ENCODE measurements at regions not wholly inside any gene's neighbourhood (a gene's known extent, or its start where the extent isn't known, plus 50 kb on each side); places are given as distances from the start of the nearest gene placed in this dataset.

GRCh38 chr6:92911301-92911700 is 508.1 kb downstream of the EPHA7 start:
- DNase-seq (ENCODE audit: low spot score), result no peak
- 90% methylated on average over 1 of the region's 1 CpG for WGBS
- no peak for TF ChIP-seq RAD21 (IDR thresholded peaks at IDR 0.05)
- no peak for TF ChIP-seq ATF3 (IDR thresholded peaks at IDR 0.05)
- TF ChIP-seq HNF4A (conservative IDR thresholded peaks at IDR 0.05), result no peak
- TF ChIP-seq NR2F2 (IDR thresholded peaks at IDR 0.05), result no peak
- no peak for TF ChIP-seq FOXA1 (IDR thresholded peaks at IDR 0.05)
- no peak for TF ChIP-seq HNF4G (IDR thresholded peaks at IDR 0.05)
- no peak for TF ChIP-seq JUND (IDR thresholded peaks at IDR 0.05)
- TF ChIP-seq TAF1 (conservative IDR thresholded peaks at IDR 0.05), result no peak
- no peak for TF ChIP-seq ZBTB33 (IDR thresholded peaks at IDR 0.05)
- TF ChIP-seq FOXA2 (IDR thresholded peaks at IDR 0.05), result no peak
- no peak for TF ChIP-seq GABPA (IDR thresholded peaks at IDR 0.05 in 1 of 2, conservative IDR thresholded peaks at IDR 0.05 in 1 of 2)
- no peak for TF ChIP-seq CTCF (IDR thresholded peaks at IDR 0.05; ENCODE audit: low read depth, low read length, missing input control)
- no peak for TF ChIP-seq SP1 (IDR thresholded peaks at IDR 0.05)
- TF ChIP-seq RXRA (IDR thresholded peaks at IDR 0.05), result no peak
- TF ChIP-seq EGR1 (IDR thresholded peaks at IDR 0.05; ENCODE audit: low read depth in 2 of 2), result no peak
- no peak for TF ChIP-seq REST (IDR thresholded peaks at IDR 0.05)
- no peak for TF ChIP-seq MAX (IDR thresholded peaks at IDR 0.05)
- H3K36me3 ChIP-seq (ENCODE audit: control insufficient read depth in 4 of 4, insufficient read depth in 3 of 4, low read depth in 1 of 4, low read length in 3 of 4), result no peaks in the 10 kb centered on the region
- no peak overlapping the region for H3K9ac ChIP-seq (ENCODE audit: low read depth in 1 of 2, low read length in 2 of 2)
- no peaks in the 10 kb centered on the region for H3K9me3 ChIP-seq (ENCODE audit: control insufficient read depth in 4 of 4, low read length in 3 of 4)
- H3K27me3 ChIP-seq (ENCODE audit: control insufficient read depth in 4 of 4, insufficient read depth in 4 of 4, low read length in 3 of 4), result no peaks in the 10 kb centered on the region
- H3K4me1 ChIP-seq (ENCODE audit: control insufficient read depth in 4 of 4, insufficient read depth in 4 of 4, low read length in 3 of 4), result no peaks in the 10 kb centered on the region
- H3K27ac ChIP-seq (ENCODE audit: low read depth in 1 of 2, low read length in 2 of 2), result no peak overlapping the region
- no peak overlapping the region for H3K4me3 ChIP-seq (ENCODE audit: low read depth in 1 of 3, low read length in 3 of 3)

- no peaks in the 10 kb centered on the region for H3K27me3 ChIP-seq (ENCODE audit: control insufficient read depth in 4 of 4, insufficient read depth in 4 of 4, low read length in 3 of 4)
- no peaks in the 10 kb centered on the region for H3K4me1 ChIP-seq (ENCODE audit: control insufficient read depth in 4 of 4, insufficient read depth in 4 of 4, low read length in 3 of 4)
- H3K9ac ChIP-seq (ENCODE audit: low read depth in 1 of 2, low read length in 2 of 2), result no peak overlapping the region
- H3K4me3 ChIP-seq (ENCODE audit: low read depth in 1 of 3, low read length in 3 of 3), result no peak overlapping the region
- 46% methylated on average over 1 of the region's 1 CpG for WGBS
- no peak for DNase-seq (ENCODE audit: low spot score)
- H3K27ac ChIP-seq (ENCODE audit: low read depth in 1 of 2, low read length in 2 of 2), result no peak overlapping the region
- H3K36me3 ChIP-seq (ENCODE audit: control insufficient read depth in 4 of 4, insufficient read depth in 3 of 4, low read depth in 1 of 4, low read length in 3 of 4), result no peaks in the 10 kb centered on the region
- H3K9me3 ChIP-seq (ENCODE audit: control insufficient read depth in 4 of 4, low read length in 3 of 4), result no peaks in the 10 kb centered on the region
- no peak for TF ChIP-seq HNF4A (conservative IDR thresholded peaks at IDR 0.05)
- no peak for TF ChIP-seq ZBTB33 (IDR thresholded peaks at IDR 0.05)
- no peak for TF ChIP-seq RXRA (IDR thresholded peaks at IDR 0.05)
- no peak for TF ChIP-seq SP1 (IDR thresholded peaks at IDR 0.05)
- no peak for TF ChIP-seq GABPA (IDR thresholded peaks at IDR 0.05 in 1 of 2, conservative IDR thresholded peaks at IDR 0.05 in 1 of 2)
- TF ChIP-seq NR2F2 (IDR thresholded peaks at IDR 0.05), result no peak
- no peak for TF ChIP-seq TAF1 (conservative IDR thresholded peaks at IDR 0.05)
- TF ChIP-seq YY1 (IDR thresholded peaks at IDR 0.05), result no peak
- no peak for TF ChIP-seq ATF3 (IDR thresholded peaks at IDR 0.05)
- TF ChIP-seq REST (IDR thresholded peaks at IDR 0.05), result no peak
- TF ChIP-seq HNF4G (IDR thresholded peaks at IDR 0.05), result no peak
- TF ChIP-seq RAD21 (IDR thresholded peaks at IDR 0.05), result no peak
- no peak for TF ChIP-seq EGR1 (IDR thresholded peaks at IDR 0.05; ENCODE audit: low read depth in 2 of 2)
These were observed 508.7 kb downstream of the EPHA7 start for GRCh38 chr6:92910646-92911045.

All from liver (tissue), 8 donors.